Lung microvascular endothelial cell (primary cell): ENCODE measurements at regions not wholly inside any gene's neighbourhood (a gene's known extent, or its start where the extent isn't known, plus 50 kb on each side); places are given as distances from the start of the nearest gene placed in this dataset.
A peak's percentile ranks its signal among the peaks of the same experiment; 100 is the strongest.

Experiments
- DNase-seq, 2 donors: peaks; one replicate each; pipeline versions ENCODE4 v3.0.0 to v3.0.0-alpha.2; 2010; ENCODE audit warnings: low read depth in 2 of 2

DNA sequence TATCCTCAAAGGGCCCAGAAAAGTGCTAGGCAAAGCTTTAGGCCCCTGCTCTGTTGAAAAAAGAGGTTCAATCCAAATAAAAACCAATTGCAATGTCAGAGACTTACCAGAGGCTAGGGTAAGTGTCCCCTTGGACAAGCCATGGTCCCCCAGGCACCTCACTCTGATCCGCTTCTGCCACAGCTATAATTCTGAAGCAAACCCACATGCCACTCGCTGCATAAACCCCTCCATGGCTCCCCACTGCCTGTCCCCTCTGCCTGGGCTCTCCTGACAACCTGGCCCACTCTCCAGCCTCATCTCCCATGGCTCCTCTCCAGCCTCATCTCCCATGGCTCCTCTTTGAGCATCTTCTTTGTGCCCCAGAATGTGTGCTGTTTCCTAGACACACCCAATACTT, 169.6 kb upstream of the TLE3 start:
- no peak for DNase-seq

DNA sequence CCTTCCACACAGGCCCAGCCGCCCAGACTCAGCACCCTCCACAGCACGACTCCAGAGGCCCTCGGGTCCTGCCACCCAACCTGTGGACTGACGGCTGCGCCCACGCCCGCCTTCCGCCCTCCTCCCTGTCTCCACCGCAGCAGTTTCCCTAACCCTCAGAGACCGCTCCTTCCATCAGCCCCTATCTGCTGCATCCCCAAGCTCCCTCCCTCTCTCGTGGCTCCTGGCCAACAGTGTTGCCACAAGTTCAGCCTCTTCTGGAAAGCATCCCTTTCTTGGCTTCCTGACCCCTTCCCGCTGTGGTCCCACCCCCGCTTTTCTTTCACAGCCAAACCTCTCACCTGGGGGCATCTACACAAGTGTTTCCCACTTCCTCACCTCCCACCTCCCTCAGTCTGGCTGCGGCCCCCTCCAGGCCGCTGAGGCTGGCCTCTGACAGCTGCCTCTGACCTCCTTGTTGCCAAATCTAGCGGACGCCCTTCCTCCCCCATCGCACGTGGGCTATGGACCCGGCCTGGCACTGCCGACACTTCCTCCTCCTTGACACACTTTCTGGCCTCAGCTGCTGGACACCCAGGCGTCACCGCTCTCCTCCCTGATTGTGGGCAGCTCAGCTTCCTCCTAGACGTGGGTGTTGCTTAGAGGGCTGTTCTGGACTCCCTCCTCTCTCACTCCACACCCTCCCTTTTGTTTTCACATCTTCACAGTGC, 168.8 kb upstream of the TLE3 start:
- DNase-seq = peak in 1 of 2 donors; percentile 55

DNA sequence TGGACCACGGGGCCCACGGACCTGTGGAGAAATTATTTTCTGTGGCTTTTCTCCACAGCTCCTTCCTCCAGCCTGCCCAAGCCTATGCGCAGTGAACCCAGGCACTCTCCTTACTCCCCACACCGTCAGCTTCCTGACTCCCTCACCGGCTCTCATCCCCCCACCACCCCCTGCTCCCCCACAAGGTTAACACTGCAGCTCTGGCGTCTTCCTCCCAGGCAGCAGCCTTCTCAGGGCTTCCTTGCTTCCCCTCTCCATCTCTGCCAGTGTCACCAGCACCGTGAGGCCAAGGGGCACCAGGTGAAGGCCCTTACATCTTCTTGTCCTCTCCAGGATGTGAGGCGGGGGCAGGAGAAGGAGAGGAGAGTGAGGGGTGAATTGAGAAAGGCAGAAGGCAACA, 168.3 kb upstream of the TLE3 start:
- no peak for DNase-seq

GRCh38 chr15:70265466-70265978, 167.8 kb upstream of the TLE3 start:
- no peak for DNase-seq

DNA sequence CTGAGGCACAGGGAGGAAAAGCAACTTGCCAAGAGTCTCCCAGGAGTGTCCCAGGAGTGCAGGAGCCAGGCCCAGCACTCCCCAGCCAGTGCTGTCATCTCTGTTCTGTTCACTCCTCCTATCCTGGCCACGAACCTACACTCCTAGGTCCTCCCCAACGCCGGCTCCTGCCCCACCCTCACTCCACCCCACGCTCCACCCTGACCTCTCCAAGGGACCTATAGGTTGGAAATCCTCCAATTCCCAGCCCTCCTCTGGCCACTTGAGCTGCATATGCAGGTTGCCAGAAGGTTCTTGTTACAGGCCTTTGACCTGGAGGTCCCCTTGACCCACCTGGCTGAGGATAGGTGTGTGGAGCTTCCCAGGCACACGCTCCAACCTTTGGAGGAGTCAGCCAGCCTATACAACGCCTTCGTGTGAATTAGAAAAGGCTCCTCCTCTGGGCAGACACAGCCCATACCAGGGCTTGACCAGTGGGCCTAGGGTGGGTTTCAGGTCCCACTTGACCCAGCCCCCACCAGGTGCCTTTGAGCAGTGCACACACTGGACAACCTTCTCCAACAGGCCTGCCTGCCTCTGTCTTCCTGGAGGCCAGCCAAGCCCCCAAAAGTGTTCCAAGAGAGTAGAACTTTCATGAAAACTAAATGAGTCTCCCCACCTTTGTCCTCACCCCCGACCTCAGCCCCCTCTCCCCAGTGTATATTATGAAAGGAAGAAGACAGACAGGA, 167.2 kb upstream of the TLE3 start:
- no peak for DNase-seq

- DNase-seq = no peak
These were observed 166.4 kb upstream of the TLE3 start for GRCh38 chr15:70264014-70264582.

GRCh38 chr15:70262591-70263274, 165.0 kb upstream of the TLE3 start:
- DNase-seq = no peak

DNA sequence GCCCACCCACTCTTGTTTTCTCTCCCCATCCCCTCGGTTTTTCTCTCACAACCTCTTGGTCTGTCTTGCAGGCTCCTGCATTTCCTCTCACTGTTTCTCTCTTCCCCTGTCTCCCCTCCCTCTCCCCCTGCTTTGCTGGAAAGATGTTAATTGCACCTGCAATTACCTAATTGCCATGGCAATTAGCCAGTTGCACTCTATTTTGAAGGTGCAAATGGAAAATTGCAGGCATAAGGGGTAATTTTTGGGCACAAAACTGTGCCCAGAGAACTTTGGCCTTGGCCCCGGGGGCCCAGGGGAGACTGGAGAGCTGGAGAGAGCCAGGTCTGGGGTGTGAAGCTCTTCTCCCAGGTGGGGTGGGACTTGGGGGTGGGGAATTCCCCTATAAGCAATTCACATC, 164.5 kb upstream of the TLE3 start:
- no peak for DNase-seq

GRCh38 chr15:70261083-70261482, 163.4 kb upstream of the TLE3 start:
- DNase-seq = no peak

- DNase-seq = no peak
These were observed 162.9 kb upstream of the TLE3 start for GRCh38 chr15:70260580-70260979.

DNA sequence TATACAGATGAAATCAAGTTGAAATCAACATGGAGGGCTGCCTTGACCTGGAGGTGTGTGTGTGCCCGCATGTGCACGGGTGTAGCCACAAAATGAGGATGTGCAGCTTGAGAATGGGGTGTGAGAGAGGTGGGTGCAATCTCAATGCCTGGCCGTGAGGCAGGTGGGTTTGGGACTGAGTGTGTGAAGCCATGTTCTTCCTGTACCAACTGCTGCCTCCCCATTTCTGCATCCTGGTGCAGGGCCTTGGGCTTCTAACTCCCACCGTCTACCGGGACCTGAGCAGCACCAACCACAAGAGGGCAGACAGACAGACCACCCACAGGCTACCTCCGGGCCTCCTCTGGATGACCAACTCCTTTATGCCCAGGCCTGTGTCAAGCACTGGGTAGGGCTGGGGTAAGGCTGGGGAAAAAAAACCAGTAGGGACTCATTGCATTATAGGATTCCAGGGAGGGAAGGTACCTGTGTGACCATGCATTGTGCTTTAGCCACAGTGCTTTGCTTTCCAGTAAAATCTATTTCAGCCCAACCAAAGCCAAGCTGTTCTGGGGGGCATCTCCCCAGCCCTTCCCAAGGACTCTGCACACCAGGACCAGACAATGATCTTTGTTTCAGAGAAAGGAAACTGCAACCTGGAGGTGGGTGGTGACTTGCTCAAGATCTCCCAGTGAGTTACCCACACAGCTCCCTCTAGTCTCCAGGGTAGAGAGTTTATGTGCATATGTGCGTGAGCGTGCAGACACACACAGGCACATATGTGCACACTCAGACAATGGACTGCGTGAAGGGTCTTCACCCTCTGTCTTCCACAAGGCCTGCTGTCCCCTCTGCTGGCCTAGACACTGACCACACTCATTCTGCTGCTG, 162.2 kb upstream of the TLE3 start:
- DNase-seq = no peak

GRCh38 chr15:70259028-70259424, 161.3 kb upstream of the TLE3 start:
- peak in 1 of 2 donors; percentile 77 for DNase-seq

DNA sequence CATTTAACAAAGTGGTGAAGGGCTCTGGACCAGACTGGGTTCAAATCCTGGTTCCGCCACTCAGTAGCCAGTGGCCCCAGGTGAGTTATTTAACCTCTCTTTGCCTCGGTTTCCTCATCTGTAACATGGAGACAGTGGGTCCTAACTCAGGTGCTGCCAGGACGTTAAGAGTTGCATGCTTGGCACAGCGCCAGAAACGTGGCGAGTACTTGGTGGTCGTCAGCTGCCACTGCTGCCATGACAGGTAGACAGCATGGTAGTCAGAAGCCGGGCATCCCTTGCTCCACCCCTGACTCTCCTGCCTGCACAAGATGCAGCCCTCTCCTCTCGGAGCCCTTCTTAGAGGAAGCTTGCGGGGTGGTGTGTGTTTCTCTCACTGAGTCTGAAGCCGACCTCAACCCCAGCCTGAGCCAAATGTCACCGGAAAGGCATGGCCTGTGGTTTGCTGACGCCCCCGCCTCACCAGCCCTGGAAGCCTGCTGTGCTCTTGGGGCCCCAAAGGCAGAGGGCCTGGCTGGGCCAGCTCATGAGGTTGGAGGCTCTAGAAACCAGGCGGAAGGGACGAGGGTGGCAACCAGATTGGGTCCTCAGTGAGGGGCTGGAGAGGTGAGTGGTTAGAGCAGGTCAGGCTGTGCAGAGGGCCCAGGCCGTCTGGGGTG, 160.8 kb upstream of the TLE3 start:
- no peak for DNase-seq

DNA sequence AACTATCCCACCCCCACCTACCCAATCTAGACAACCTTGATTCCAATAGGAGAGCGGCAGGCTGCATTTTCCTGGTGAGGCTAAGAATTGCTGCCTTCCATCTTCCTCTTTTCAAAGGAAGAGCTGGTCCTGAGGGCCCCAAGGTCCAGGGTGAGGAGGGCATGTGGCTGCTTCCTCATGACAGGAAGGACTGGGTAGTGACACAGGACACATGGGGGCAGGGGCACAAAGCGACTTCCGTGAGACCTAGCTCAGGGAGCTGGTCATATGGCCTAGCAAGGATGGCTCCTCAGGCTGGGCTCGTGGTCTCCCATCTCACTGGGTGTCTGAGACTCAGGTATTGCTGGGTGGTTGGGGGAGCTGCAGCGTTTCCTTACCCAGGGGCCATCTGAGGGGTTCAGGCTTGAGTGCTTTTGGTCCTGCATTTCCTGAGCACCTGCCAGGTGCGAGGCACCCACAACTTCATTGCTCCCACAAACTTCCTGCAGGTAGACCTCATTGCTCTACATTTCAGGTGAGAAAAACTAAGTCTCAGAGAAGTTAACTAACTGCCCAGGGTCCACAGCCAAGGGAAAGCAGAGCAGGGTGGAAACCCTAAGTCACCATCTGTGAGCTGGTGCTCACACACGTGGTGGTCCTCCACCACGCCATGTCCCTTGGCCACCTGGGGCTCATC, 160.0 kb upstream of the TLE3 start:
- DNase-seq = no peak

- DNase-seq = no peak
These were observed 159.3 kb upstream of the TLE3 start for GRCh38 chr15:70257047-70257446.

DNA sequence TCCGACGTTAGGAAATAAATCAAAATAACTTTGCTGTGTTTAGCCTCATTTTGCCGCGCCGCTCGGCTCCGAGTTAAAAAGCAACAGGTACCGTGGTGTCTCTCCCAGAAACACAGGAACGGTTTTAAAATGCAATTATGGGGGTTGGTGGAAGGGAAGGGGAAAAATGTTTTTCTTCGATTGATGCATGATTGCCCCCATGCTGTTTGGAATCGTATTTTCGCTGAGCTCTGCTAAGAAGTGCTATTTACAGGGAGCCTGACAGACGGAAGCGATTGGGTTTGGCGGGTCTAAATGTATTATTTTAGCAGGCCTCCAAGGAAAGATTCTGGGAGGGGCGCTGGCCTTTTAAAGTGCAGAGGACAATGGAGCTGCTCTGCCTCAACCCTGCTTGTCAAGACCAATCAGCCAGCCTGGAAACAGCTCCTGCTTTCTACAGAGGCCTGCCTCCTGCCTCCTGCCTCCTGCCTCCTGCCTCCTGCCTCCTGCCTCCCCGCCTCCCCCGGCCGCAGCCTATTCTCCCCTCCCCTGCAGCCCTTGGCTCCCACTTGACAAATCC, 156.7 kb upstream of the TLE3 start:
- no peak for DNase-seq

DNA sequence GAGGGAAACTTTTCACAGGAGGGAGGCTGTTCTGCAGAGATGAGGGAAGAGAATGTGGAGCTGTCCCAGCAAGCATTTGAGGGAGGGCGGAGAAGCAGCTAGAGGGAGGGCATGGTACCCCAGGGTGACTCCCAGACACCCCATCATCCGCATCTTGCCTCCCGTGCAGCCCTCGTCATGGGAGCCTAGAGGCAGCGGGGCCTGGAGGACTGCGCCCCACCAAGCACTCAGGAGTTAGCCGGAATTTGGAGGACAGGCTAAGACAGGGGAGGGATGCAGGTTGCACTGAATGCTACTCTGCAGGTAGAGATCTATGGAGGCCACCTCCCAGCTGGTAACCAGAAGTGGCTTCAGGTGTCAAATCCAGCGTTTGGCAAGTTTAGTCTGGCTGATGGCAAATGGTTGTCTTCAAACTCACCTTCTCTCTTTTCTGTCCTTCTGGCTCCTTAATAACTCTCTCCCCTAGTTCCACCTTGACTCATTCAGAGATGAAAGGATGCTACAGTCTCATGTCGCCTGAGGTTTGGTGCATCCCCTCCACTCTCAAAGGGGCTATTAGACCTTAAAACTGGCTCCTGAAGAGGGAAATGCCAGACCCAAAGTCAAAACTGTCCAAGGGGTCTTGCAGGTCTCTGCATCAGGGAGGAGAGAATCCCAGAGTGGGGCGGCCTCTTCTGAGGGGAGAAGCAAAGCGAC, 155.9 kb upstream of the TLE3 start:
- no peak for DNase-seq

GRCh38 chr15:70252951-70253320, 155.2 kb upstream of the TLE3 start:
- no peak for DNase-seq
